ENCODE measurements at regions not wholly inside any gene's neighbourhood (a gene's known extent, or its start where the extent isn't known, plus 50 kb on each side); places are given as distances from the start of the nearest gene placed in this dataset.

GRCh38 chr2:120503793-120504571, 158.0 kb downstream of the INHBB start:
- H3K36me3 ChIP-seq (ENCODE audit: control insufficient read depth in 2 of 2, insufficient read depth in 2 of 2, low read length in 1 of 2) = no peaks in the 10 kb centered on the region
- H3K79me2 ChIP-seq (ENCODE audit: control insufficient read depth, insufficient read depth, low read length) = no peaks in the 10 kb centered on the region
- no peak overlapping the region for H2AFZ ChIP-seq (ENCODE audit: control insufficient read depth, low read depth, low read length)
- H3K27ac ChIP-seq (ENCODE audit: control insufficient read depth, insufficient read depth) = no peak overlapping the region
- no peak for ATAC-seq
- no peak overlapping the region for H3K4me2 ChIP-seq (ENCODE audit: control insufficient read depth, insufficient read depth)
- H3K4me3 ChIP-seq = no peak overlapping the region
- no peak overlapping the region for H3K9ac ChIP-seq (ENCODE audit: control insufficient read depth, insufficient read depth, low read length)
- ChIA-PET POLR2A (no interaction called here), CTCF (no interaction called here), SMC1A (ENCODE audit: uncharacterized antibody, unreplicated experiment) (no interaction called here), RAD21 (ENCODE audit: unreplicated experiment) (no interaction called here)
- TF ChIP-seq CUX1 (IDR thresholded peaks at IDR 0.05; ENCODE audit: insufficient replicate concordance, low read depth, low read length) (no peak), BMI1 (IDR thresholded peaks at IDR 0.05; ENCODE audit: borderline replicate concordance) (no peak), GABPA (IDR thresholded peaks at IDR 0.05; ENCODE audit: low read depth) (no peak), NFXL1 (IDR thresholded peaks at IDR 0.05; ENCODE audit: borderline replicate concordance) (no peak), SMC3 (IDR thresholded peaks at IDR 0.05; ENCODE audit: borderline replicate concordance, low read length) (no peak), CHD2 (IDR thresholded peaks at IDR 0.05; ENCODE audit: borderline replicate concordance, low read depth, low read length) (no peak), SIN3A (IDR thresholded peaks at IDR 0.05; ENCODE audit: low read depth, low read length) (no peak), YY1 (IDR thresholded peaks at IDR 0.05; ENCODE audit: low read depth, low read length) (no peak), KLF5 (IDR thresholded peaks at IDR 0.05; ENCODE audit: partially characterized antibody) (no peak), NFYB (IDR thresholded peaks at IDR 0.05; ENCODE audit: insufficient read depth, low read depth, low read length) (no peak), FOXK2 (IDR thresholded peaks at IDR 0.05) (no peak), MYB (IDR thresholded peaks at IDR 0.05; ENCODE audit: borderline replicate concordance, low read depth, low read length) (no peak), SMAD5 (IDR thresholded peaks at IDR 0.05; ENCODE audit: low read depth) (no peak), POLR2A (IDR thresholded peaks at IDR 0.05; ENCODE audit: low read depth, low read length) (no peak)
- no peaks in the 10 kb centered on the region for H4K20me1 ChIP-seq (ENCODE audit: control insufficient read depth, insufficient read depth)
- no peak for DNase-seq (ENCODE audit: low read depth, low spot score)
- no peaks in the 10 kb centered on the region for H3K9me3 ChIP-seq (replicated peaks; ENCODE audit: control insufficient read depth, insufficient read depth, low read length)
- 14% methylated on average over 23 of the region's 23 CpGs for WGBS (ENCODE audit: insufficient coverage, insufficient replicate concordance, low lambda C conversion rate, missing lambda C conversion rate)
- H3K4me1 ChIP-seq (ENCODE audit: control insufficient read depth, insufficient read depth, low read length) = no peaks in the 10 kb centered on the region
- intact Hi-C loops (cut with micrococcal nuclease; ENCODE audit: unreplicated experiment) = no loop called here
- no TSS peak for BruUV-seq (replicated peaks)
- peaks cover 0 to 7% of the 10 kb centered on the region in 2 experiments; a peak in 2 of 4 replicates for H3K27me3 ChIP-seq (replicated peaks in 1 of 2; ENCODE audit: control insufficient read depth in 2 of 2, insufficient read depth in 2 of 2, low read length in 1 of 2)
- in situ Hi-C loops (cut with MboI) = no loop called here
- no peak for FAIRE-seq

Data from GM12878 (cell line).